Right kidney (tissue), 1 donor: ENCODE measurements at regions not wholly inside any gene's neighbourhood (a gene's known extent, or its start where the extent isn't known, plus 50 kb on each side); places are given as distances from the start of the nearest gene placed in this dataset.

Experiments used
- DNase-seq: peaks from one replicate; pipeline ENCODE4 v3.0.0-alpha.2; 2016

- DNase-seq = no peak
Observed at GRCh38 chr6:22621701-22622100, 52.3 kb downstream of the HDGFL1 start.

- DNase-seq = no peak
Observed at GRCh38 chr6:22622351-22622750, 53.0 kb downstream of the HDGFL1 start.

DNA sequence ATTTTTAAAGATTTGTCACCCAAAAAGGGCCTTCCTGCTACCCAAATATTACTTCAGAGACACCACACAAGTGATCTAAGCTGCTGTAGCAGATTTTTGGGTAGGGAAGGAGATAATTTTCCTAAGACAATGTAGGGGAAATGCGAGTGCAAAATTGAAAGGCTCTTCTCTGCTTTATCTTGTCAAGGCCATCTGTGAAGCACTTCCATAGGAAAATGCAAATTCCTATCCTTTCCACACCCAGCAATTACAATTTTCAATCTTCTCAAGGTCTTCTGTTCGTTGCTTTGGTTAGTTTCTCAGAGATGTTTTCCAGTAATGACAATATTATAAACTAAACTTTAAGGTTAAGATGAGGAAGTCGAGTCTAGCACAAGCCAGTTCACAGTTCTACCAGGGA lies 53.4 kb downstream of the HDGFL1 start:
- DNase-seq = no peak

DNA sequence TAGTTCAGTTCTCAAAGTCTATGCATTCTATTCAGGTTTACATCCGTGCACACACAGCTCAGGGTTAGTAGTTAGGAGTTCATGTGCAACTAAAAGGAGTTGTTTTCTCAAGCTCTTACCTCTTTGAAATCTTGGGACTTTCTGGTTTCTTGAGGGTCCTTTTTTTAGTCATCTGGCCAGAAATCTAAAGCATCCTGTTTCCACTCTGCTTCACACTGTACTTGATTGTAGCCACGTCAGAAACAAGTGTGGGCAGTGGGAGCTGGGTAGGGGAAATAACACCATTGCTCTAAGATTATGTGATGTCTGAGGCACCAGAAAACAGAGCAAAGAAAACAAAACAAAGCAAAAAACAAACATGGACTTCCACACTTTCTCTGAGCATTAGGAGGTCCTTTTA lies 58.3 kb downstream of the HDGFL1 start:
- no peak for DNase-seq

- no peak for DNase-seq
Observed at GRCh38 chr6:22631091-22631490, 61.7 kb downstream of the HDGFL1 start.

DNA sequence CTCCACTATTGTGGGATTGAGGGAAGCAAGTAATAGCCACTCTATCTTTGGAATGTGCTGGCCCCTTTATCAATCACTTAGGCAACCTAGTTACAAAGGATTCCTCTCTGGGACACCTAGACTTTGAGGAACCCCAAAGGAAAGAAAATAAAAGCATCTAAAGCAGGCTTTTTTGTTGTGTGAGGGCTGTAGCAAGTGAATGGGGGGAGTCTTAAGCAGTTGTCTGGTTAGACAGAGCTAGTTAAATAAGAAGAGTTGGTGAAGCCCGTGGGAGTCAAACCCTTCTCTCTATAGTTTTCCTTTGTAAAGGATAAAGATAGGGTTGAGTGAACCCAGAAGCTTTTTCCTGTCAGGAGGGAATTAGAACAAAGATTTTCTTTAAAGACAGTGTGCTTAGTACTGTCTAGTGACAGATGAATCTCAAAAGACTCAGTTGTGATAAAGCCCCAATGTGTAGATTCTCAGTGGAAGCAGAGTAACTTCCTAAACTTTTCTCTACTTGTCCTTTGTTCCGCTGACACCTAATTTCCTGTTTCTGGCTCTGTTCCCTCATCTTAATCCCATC lies 63.3 kb downstream of the HDGFL1 start:
- DNase-seq = no peak

DNA sequence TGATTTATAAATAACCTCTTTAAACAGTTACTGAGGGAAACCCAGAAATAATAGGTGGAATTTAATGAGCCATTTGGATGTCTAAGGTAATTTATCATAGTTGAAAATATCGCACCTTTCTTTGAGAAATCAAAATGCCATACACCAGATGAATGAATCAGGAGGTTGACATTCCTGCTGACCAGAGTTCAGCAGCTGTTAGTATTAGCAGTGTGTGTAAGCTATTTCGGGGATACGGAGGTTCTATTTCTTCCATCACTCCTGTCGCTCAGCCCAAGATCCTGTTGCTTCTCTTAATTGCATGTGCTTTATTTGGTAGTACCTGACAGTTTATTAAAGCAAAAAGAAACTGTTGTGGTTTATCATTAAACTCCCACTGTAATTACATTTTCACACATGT lies 67.1 kb downstream of the HDGFL1 start:
- no peak for DNase-seq

- no peak for DNase-seq
Observed at GRCh38 chr6:22637782-22638181, 68.4 kb downstream of the HDGFL1 start.

GRCh38 chr6:22638320-22638719 lies 69.0 kb downstream of the HDGFL1 start:
- DNase-seq = no peak

DNA sequence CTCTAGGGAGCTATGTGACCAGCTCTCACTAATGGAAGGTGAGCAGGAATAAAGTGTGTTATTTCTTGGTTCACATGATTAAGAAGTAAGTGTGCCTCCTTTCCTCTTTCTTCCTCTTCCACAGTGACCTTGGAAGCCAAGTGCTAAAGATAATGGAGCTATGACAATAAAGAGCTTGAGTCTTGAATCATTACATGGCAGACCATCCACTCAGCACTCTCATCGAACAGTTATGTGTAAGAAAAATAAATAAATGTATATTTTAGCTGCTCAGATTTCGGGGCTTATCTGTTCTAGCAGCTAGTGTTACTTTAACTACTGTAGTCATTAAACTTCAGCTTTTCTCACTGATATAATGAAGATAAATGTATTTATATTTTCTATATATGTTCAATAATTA lies 72.9 kb downstream of the HDGFL1 start:
- no peak for DNase-seq

DNA sequence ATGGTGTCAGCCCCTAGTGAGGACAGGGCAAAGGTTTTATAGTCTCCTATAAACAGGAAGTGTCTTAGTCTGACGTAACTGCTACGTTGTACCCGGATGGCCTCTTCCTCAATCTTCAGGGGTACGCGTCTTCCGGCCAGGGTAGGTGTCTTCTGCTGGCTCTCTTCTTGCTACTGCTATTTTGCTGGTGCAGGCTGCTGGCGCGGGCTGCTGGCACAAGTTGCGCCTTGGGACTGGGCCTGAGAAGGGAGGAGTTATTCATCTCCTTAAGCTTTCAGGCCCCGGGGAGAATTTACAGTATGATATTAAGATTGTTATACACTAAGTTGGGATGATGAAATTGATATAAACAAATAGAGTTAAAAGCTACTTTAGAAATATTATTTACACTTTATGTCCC lies 74.4 kb downstream of the HDGFL1 start:
- DNase-seq = no peak

GRCh38 chr6:22647719-22648118 lies 78.4 kb downstream of the HDGFL1 start:
- no peak for DNase-seq

- DNase-seq = no peak
Observed at GRCh38 chr6:22651731-22652130, 82.4 kb downstream of the HDGFL1 start.

- DNase-seq = no peak
Observed at GRCh38 chr6:22653980-22654610, 84.7 kb downstream of the HDGFL1 start.

- no peak for DNase-seq
Observed at GRCh38 chr6:22656706-22657351, 87.5 kb downstream of the HDGFL1 start.

DNA sequence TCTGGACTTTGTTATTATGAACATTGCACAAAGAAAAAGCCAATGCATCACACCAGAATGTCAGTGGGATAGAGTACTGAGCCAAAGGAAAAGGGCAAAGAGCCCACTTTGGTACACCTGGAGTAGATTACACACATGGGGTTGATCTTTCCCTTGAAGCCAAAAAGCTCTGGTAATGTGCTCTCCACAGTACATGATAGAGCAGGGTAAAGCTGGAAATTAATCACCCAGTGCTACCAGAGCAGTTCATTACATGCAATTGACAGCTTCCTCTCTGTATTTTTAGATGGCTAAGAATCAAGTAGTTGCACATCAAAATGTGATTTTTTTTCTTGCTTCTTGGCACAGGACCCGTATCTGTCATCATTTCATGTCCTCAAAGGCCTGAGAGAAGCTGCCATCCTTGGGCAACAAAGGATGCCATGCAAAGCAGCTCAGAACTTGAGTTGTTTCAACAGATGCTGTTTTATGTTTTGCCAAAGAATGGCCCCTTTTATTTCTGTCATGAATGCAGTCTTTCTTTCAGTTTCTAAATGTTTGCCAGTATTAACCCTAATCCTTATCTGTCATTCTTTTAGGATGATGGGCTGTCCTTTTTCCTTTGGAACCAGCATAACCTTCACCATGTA lies 88.1 kb downstream of the HDGFL1 start:
- DNase-seq = no peak

DNA sequence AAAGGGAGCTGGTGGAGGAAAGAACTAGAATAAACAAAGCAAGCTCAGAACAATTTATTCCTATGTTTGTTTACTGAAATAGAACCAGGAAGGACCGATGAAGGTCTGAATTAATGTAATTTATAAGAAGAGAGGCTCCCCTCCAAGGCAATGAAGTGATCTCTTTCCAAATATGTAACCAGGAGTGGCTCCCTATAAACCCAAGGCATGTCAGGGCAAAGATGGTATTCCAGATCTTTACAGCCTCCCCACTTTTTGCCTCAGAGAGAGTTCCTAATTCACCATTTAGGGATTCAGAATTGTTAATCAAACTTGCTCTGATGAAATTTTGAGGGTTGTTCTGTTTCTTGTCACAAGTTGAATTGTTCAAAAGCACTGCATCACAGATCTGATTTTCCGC lies 88.8 kb downstream of the HDGFL1 start:
- DNase-seq = no peak

DNA sequence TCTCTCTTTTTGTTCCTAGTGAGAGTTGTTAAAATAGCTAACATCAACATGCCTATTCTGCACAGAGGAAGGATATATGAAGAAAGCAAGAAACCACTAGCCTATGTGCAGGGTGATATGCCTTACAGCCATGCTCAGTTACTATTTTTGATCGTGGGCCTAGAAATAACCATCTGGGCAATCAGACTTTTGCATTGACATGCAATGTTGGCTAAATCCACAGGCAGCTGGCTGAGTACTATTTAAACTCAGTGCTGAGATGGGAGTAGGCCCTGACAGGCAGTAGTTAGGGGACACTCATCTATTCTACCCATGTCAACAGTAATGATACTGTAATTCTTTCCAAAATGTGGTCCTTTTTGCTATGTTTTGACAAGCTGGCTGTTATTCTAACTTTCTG lies 89.6 kb downstream of the HDGFL1 start:
- DNase-seq = no peak

DNA sequence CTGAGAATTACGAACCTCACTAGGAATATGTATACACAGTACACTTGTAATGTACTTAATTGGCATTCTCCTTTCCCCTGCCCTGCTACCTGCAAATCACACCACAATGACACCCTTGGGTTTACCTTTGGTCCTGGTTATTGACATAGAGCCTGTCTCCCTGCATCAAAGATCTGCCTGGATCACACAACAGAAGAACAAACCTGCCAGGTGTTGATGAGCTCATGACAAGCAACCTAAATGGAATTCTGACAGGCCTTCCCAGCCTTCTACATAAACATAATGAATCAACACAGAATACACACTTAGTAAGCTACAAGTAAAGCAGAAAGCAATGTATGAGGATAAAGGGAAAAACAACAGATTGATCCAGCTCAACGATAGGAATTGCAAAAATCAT lies 95.6 kb downstream of the HDGFL1 start:
- no peak for DNase-seq

- no peak for DNase-seq
Observed at GRCh38 chr6:22666021-22666420, 96.7 kb downstream of the HDGFL1 start.

- no peak for DNase-seq
Observed at GRCh38 chr6:22666586-22666985, 97.2 kb downstream of the HDGFL1 start.

DNA sequence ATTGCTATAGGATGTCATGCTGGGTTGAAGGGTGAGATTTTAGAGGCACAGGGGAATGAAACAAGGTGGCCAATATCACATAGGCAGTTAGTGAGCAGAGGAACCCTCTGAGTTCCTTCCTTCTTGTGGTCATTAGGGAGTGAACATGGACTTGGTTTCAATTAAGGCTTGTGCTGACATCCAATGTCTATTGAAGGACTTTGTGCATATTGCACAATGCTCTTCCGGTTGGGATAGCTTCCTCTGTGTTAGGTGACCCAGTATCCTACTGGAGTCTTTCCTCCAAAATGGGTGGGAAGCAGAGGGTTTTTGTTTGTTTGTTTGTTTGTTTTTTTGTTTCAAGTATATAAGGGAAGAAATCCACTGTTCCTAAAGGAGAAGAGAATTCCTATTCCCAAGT lies 98.5 kb downstream of the HDGFL1 start:
- no peak for DNase-seq

DNA sequence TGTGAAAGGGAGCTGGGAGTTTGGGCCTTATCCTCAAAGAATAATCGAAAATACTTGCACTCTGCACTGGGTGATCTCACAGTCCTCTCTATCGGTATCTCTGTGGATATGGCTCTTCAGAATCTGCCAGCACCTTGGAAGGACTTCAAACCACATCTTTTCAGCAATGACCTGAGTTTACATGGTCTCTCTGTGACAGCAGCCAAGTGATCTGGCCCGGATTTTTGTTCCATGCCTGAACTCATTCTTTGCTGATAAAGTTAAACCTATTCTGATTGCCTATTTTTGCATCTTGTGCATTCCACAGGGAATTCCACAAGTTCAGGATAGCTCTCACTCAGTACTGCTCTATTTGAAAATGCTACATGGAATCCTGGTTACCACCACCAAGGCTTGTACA lies 98.9 kb downstream of the HDGFL1 start:
- DNase-seq = no peak

GRCh38 chr6:22668717-22669116 lies 99.4 kb downstream of the HDGFL1 start:
- no peak for DNase-seq
